Psoas muscle (tissue), 7 donors: ENCODE measurements at regions not wholly inside any gene's neighbourhood (a gene's known extent, or its start where the extent isn't known, plus 50 kb on each side); places are given as distances from the start of the nearest gene placed in this dataset.
"Not testable (repeated sequence)": the region's sequence is repeated elsewhere in the genome, so short reads cannot be mapped to it uniquely, and the experiment has no call there.

ENCODE experiments used
- ATAC-seq, 4 donors: fragments of 200-7000 bp; cut with Tn5 transposase; one replicate each; pipeline ENCODE4 v1.9.1; 2020; ENCODE audit warnings: moderate library complexity in 3 of 4, mild to moderate bottlenecking in 2 of 4
- DNase-seq, 2 donors: peaks; one replicate each; pipeline ENCODE4 v3.0.0-alpha.2; 2020
- H3K27ac ChIP-seq: fragments of 200-600 bp; one replicate; pipeline ENCODE4 v1.8.0; 2022
- H3K27me3 ChIP-seq, 3 donors: fragments of 200-600 bp in 1 of 3; one replicate each; pipeline versions ENCODE4 v1.6.1 to v1.8.0; 2013 to 2022; ENCODE audit warnings: low read length in 2 of 3, mild to moderate bottlenecking in 2 of 3, moderate library complexity in 1 of 3; ENCODE audit not compliant: insufficient read depth in 3 of 3
- H3K36me3 ChIP-seq, 2 donors: fragments of 200-600 bp in 1 of 2; one replicate each; pipeline versions ENCODE4 v1.6.1 to v1.8.0; 2013 to 2022; ENCODE audit warnings: low read depth in 1 of 2, mild to moderate bottlenecking in 1 of 2, moderate library complexity in 1 of 2; ENCODE audit not compliant: insufficient read depth in 1 of 2
- H3K4me1 ChIP-seq: fragments of 200-600 bp; one replicate; pipeline ENCODE4 v1.8.0; 2022
- H3K4me3 ChIP-seq: fragments of 200-600 bp; one replicate; pipeline ENCODE4 v1.8.0; 2022; ENCODE audit warnings: mild to moderate bottlenecking
- H3K9me3 ChIP-seq: fragments of 200-600 bp; one replicate; pipeline ENCODE4 v1.8.0; 2022
- CTCF ChIP-seq: fragments of 200-600 bp; IDR thresholded peaks from one replicate; pipeline ENCODE4 v1.8.0; 2022; ENCODE audit warnings: antibody characterized with exemption
- WGBS, 3 donors: extraction: QIAGEN DNeasy Blood & Tissue Kit; methylation state at CpG; one replicate each; pipeline versions ENCODE4 v1.1.6 to v1.1.7; 2013; 5-methylcytosine and 5-hydroxymethylcytosine counted together
- intact Hi-C, 2 donors: fragments of 100-400 bp; cut with DNase I; formaldehyde crosslinking; loops; one replicate each; pipeline versions ENCODE4 v1.11.0 to v1.14.2; 2022
- donor health status: healthy with polysubstance abuse.
- donor health status: DM: no; HTN: no; CAD: no; lungs with moderate emphysema.
- donor health status: Bipolar disorder and iron deficiency.
- donor health status: healthy.
- donor health status: DM: yes; HTN: yes; CAD: no.
- donor health status: DM: no; HTN: no; CAD: no.
- donor health status: DM: yes; HTN: yes; CAD: no.

DNA sequence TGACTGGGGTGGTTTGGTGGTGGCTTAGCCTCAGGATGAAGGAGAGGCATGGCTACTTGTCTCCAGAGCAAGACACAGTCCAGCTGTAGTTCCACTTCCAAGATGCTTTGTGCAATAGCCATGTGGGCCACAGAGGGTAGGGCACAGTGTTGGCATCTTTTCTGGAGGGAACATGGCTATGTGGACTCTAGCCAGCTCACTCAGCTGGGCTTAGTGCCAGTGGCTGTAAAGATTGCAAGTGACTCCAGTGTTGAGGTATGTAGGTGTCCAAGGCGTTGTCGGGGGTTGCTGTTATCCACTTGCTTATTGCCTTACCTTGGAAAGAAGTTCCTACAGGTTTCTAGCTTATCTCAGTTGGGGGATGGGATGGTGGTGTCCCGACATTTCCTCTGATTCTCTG lies 233.4 kb downstream of the CD109 start:
- DNase-seq, result no peak
- Histone ChIP-seq H3K36me3 (no peaks in the 10 kb centered on the region), H3K4me3 (no peak overlapping the region), H3K4me1 (no peaks in the 10 kb centered on the region), H3K27ac (no peak overlapping the region), H3K9me3 (peaks cover 6% of the 10 kb centered on the region), H3K27me3 (no peaks in the 10 kb centered on the region)
- no peak for TF ChIP-seq CTCF
- 83 to 87% (median 84%) methylated on average over 3 of the region's 3 CpGs for WGBS, 3 donors
- no peak for ATAC-seq
- intact Hi-C loops, result no loop called here

DNA sequence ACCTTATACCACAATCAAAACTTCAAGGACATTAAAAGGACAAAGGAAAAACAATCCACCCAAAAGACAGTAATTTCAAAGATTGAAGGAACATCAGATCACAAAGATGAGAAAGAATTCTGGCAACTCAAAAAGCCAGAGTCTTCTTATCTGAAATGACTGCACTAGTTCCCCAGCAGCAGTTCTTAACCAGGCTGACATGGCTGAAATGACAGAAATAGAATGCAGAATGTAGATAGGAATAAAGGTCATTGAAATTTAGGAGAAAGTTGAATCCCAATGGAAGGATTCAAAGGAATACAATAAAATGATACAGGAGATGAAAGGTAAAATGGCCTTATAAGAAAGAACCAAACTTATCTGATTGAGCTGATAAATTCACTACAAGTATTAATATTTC lies 231.4 kb downstream of the CD109 start:
- TF ChIP-seq CTCF, result no peak
- intact Hi-C loops, result no loop called here
- ATAC-seq (no peak), DNase-seq (no peak)
- Histone ChIP-seq H3K36me3 (no peaks in the 10 kb centered on the region), H3K27ac (no peak overlapping the region), H3K4me3 (no peak overlapping the region), H3K9me3 (peaks cover 6% of the 10 kb centered on the region), H3K27me3 (no peaks in the 10 kb centered on the region), H3K4me1 (no peaks in the 10 kb centered on the region)

GRCh38 chr6:73925703-73926102 lies 229.7 kb downstream of the CD109 start:
- H3K4me1 ChIP-seq, H3K27ac ChIP-seq, DNase-seq, H3K9me3 ChIP-seq, H3K27me3 ChIP-seq, H3K36me3 ChIP-seq, H3K4me3 ChIP-seq, ATAC-seq, intact Hi-C loops: not testable (repeated sequence)
- 88 to 92% (median 91%) methylated on average over 17 of the region's 17 CpGs for whole genome bisulfite sequencing, 3 donors

DNA sequence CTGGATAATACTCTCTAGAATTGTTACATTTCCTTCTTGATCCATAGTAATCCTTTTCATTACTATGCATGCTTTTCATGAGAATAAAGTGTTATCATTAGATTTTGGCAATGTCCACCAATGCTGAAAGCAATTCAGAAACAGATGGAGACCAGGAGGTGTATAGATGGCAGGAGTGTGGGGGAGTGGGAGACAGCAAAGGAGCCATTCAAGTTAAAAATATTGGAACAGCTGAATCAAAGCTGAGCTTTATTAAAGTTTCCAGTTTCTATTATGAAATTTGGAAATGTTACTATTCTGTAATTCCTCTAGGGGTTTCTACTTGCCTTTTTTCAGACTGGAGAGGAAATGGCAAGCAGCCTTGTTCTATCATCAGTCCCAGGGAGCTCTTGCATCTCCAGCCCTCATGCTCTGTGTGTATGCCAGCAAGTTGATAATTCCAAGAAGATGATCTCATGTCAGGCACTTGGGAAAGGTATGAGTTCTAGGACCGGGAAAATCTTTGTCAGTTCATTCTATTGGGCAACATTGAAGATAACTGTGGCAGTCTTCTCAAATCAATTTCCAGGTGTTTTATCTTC lies 228.0 kb downstream of the CD109 start:
- H3K27ac ChIP-seq, result no peak overlapping the region
- intact Hi-C loops, result no loop called here
- no peaks in the 10 kb centered on the region for H3K36me3 ChIP-seq
- H3K9me3 ChIP-seq, result peaks cover 6% of the 10 kb centered on the region
- ATAC-seq, result peak in 3 of 4 donors; percentile 54 to 73 (median 60)
- TF ChIP-seq CTCF, result no peak
- DNase-seq, result no peak
- 48 to 71% (median 64%) methylated on average over 1 of the region's 1 CpG for WGBS, 3 donors
- no peaks in the 10 kb centered on the region for H3K27me3 ChIP-seq
- no peaks in the 10 kb centered on the region for H3K4me1 ChIP-seq
- no peak overlapping the region for H3K4me3 ChIP-seq

DNA sequence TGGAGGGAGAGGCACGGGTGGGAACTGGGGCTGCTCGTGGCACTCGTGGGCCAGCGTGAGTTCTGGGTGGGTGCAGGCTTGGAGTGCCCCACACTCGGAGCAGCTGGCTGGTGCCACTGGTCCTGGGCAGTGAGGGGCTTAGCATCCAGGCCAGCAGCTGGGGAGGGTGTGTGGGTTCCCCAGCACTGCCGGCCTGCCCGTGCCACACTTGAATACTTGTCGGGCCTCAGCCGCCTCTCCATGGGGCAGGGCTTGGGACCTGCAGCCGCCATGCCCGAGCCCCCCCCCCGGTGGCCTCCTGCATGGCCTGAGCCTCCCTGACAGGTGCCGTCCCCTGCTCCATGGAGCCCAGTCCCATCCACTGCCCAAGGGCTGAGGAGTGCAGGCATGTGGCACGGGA lies 207.2 kb downstream of the CD109 start:
- WGBS, 3 donors, result 77 to 91% (median 84%) methylated on average over 11 to 14 of the region's 14 CpGs
- Histone ChIP-seq H3K4me3 (no peak overlapping the region), H3K27me3 (peaks cover 0 to 1% (median 0%) of the 10 kb centered on the region in 3 donors), H3K9me3 (no peaks in the 10 kb centered on the region), H3K27ac (no peak overlapping the region), H3K4me1 (no peaks in the 10 kb centered on the region), H3K36me3 (no peaks in the 10 kb centered on the region)
- intact Hi-C loops, result no loop called here
- no peak for TF ChIP-seq CTCF
- no peak for ATAC-seq
- no peak for DNase-seq
